K562 (cell line): ENCODE measurements at regions not wholly inside any gene's neighbourhood (a gene's known extent, or its start where the extent isn't known, plus 50 kb on each side); places are given as distances from the start of the nearest gene placed in this dataset.

ENCODE experiments used
- ATAC-seq: fragments of 200-7000 bp; cut with Tn5 transposase; 3 replicates; pipeline ENCODE4 v1.9.1; 2020; ENCODE audit warnings: moderate library complexity
- BruUV-seq: library from RNA; stranded (reverse); fragments of 400-500 nt; replicated peaks from 2 replicates; lab custom pipeline; 2021; lab: Mats Ljungman, UMichigan
- CTCF ChIA-PET: fragments of 300-600 bp; formaldehyde crosslinking; extraction: SDS; loops from one replicate; lab custom pipeline; 2021; ENCODE audit warnings: low intra/inter-chr PET ratio; lab: Yijun Ruan, JAX
- POLR2A ChIA-PET: fragments of 300-600, 350-650 bp; sonication (Branson Sonifier 250); formaldehyde crosslinking; extraction: SDS; loops from one replicate; lab custom pipeline; 2021; ENCODE audit warnings: antibody characterized with exemption, inconsistent platforms; lab: Yijun Ruan, JAX
- DNase-seq, 4 experiments: peaks; one replicate each; pipeline versions ENCODE4 v3.0.0 to v3.0.0-alpha.2; 2011 to 2018; ENCODE audit warnings: low spot score in 3 of 4, mixed read lengths in 3 of 4; ENCODE audit errors: extremely low read depth in 1 of 4
- FAIRE-seq: peaks from 2 replicates; lab custom pipeline; 2011; peaks lifted over from hg19 to GRCh38; lab: Jason Lieb, UNC
- H2AFZ ChIP-seq: 2 replicates; pipeline ENCODE4 v1.6.0; 2011; ENCODE audit warnings: low read depth, low read length, control low read depth, inconsistent platforms
- H3K27ac ChIP-seq: fragments of 200-600 bp; 3 replicates; pipeline ENCODE4 v1.8.0; 2011; ENCODE audit warnings: low read depth, mild to moderate bottlenecking, control low read depth, inconsistent platforms, low read length, moderate library complexity, mixed read lengths; ENCODE audit errors: extremely low read depth
- H3K27me3 ChIP-seq, 2 experiments: fragments of 300-600 bp in 1 of 2; 2 replicates in 1 of 2; 3 replicates in 1 of 2; pipeline versions ENCODE4 v1.6.0 to v1.8.0; 2011; ENCODE audit warnings: inconsistent platforms in 2 of 2, low read length in 2 of 2, mild to moderate bottlenecking in 1 of 2, mixed read lengths in 1 of 2, moderate library complexity in 1 of 2; ENCODE audit not compliant: control insufficient read depth in 2 of 2, insufficient read depth in 2 of 2
- H3K36me3 ChIP-seq: fragments of 300-600 bp; 3 replicates; pipeline ENCODE4 v1.8.0; 2011; ENCODE audit warnings: mild to moderate bottlenecking, low read length, inconsistent platforms; ENCODE audit not compliant: control insufficient read depth, insufficient read depth
- H3K4me1 ChIP-seq, 2 experiments: fragments of 200-600 bp in 1 of 2; replicated peaks in 1 of 2; 2 replicates in 1 of 2; 3 replicates in 1 of 2; pipeline versions ENCODE4 v1.5.1 to v1.8.0; 2011; ENCODE audit warnings: inconsistent platforms in 2 of 2, low read length in 2 of 2, mild to moderate bottlenecking in 1 of 2, mixed read lengths in 1 of 2, moderate library complexity in 1 of 2; ENCODE audit not compliant: control insufficient read depth in 2 of 2, insufficient read depth in 2 of 2
- H3K4me2 ChIP-seq: 2 replicates; pipeline ENCODE4 v1.6.1; 2011; ENCODE audit warnings: low read length, control low read depth, inconsistent platforms, mixed read lengths; ENCODE audit not compliant: insufficient read depth
- H3K4me3 ChIP-seq: fragments of 200-600 bp; sonication (generic), shearing (Covaris generic); 2 replicates; pipeline ENCODE4 v1.5.1; 2016; ENCODE audit warnings: control low read depth, inconsistent platforms
- H3K79me2 ChIP-seq: fragments of 200-600 bp; 3 replicates; pipeline ENCODE4 v1.8.0; 2011; ENCODE audit warnings: low read length, inconsistent platforms; ENCODE audit not compliant: control insufficient read depth, insufficient read depth
- H3K9ac ChIP-seq, 2 experiments: 2 replicates each; pipeline versions ENCODE4 v1.6.0 to v1.6.1; 2011; ENCODE audit warnings: low read depth in 2 of 2, low read length in 2 of 2, control low read depth in 1 of 2, inconsistent platforms in 1 of 2, mild to moderate bottlenecking in 1 of 2, mixed read lengths in 1 of 2; ENCODE audit not compliant: insufficient read depth in 1 of 2
- H3K9me1 ChIP-seq: one replicate; pipeline ENCODE4 v1.6.0; 2011; ENCODE audit warnings: inconsistent platforms, mild to moderate bottlenecking, low read length, moderate library complexity; ENCODE audit not compliant: control insufficient read depth, insufficient read depth
- H3K9me3 ChIP-seq: replicated peaks from 2 replicates; pipeline ENCODE4 v1.5.1; 2011; ENCODE audit warnings: low read depth, low read length, inconsistent platforms; ENCODE audit not compliant: control insufficient read depth, insufficient read depth
- H4K20me1 ChIP-seq: replicated peaks from 2 replicates; pipeline ENCODE4 v1.6.1; 2011; ENCODE audit warnings: low read length, inconsistent platforms, mixed read lengths; ENCODE audit not compliant: control insufficient read depth, insufficient read depth
- CBX2 ChIP-seq: fragments of 200-600 bp; sonication (generic); IDR thresholded peaks from one replicate; pipeline ENCODE4 v1.6.1; 2012; ENCODE audit warnings: mild to moderate bottlenecking, low read length, inconsistent platforms; ENCODE audit not compliant: insufficient read depth, poor library complexity, severe bottlenecking
- DDX20 ChIP-seq: fragments of 450-650 bp; IDR thresholded peaks from 2 replicates; pipeline ENCODE4 v1.6.1; 2016; ENCODE audit warnings: missing genetic modification characterization, low read depth, mild to moderate bottlenecking, missing compliant biosample characterization, moderate library complexity
- ERF ChIP-seq: fragments of 450-650 bp; formaldehyde crosslinking; IDR thresholded peaks from 2 replicates; pipeline ENCODE4 v1.4.0; 2020; ENCODE audit warnings: mild to moderate bottlenecking, mixed read lengths
- HNRNPH1 ChIP-seq: fragments of 200-400 bp; formaldehyde crosslinking; optimal IDR thresholded peaks from 2 replicates; pipeline ENCODE3; 2017; ENCODE audit warnings: low read depth, mild to moderate bottlenecking, low read length, moderate library complexity
- KDM1A ChIP-seq, 2 experiments: fragments of 450-650 bp; IDR thresholded peaks; 2 replicates each; pipeline ENCODE4 v1.6.1; 2016; ENCODE audit warnings: mild to moderate bottlenecking in 2 of 2
- MAFG ChIP-seq: fragments of 450-650 bp; conservative IDR thresholded peaks from 2 replicates; pipeline ENCODE4 v1.6.1; 2016; ENCODE audit warnings: missing genetic modification characterization, missing compliant biosample characterization
- SMAD1 ChIP-seq: fragments of 150-350 bp; IDR thresholded peaks from 2 replicates; pipeline ENCODE4 v1.6.1; 2014; ENCODE audit warnings: low read length, low read depth; ENCODE audit not compliant: partially characterized antibody
- ZNF143 ChIP-seq: sonication (generic); formaldehyde crosslinking; IDR thresholded peaks from 2 replicates; pipeline ENCODE4 v1.9.0; 2022; ENCODE audit warnings: mild to moderate bottlenecking, missing genetic modification reagents
- WGBS: fragments of 100-300 bp; shearing (Covaris generic); methylation state at CpG from one replicate; pipeline ENCODE4 v1.1.6; 2016; ENCODE audit warnings: low coverage, mixed read lengths; ENCODE audit not compliant: insufficient coverage; ENCODE audit errors: missing lambda C conversion rate; 5-methylcytosine and 5-hydroxymethylcytosine counted together
- in situ Hi-C: fragments of 300-500 bp; cut with MboI; formaldehyde crosslinking; loops from 4 replicates; pipeline ENCODE4 v1.15.0; 2018; ENCODE audit warnings: inconsistent platforms, mixed read lengths
- intact Hi-C: fragments of 100-400 bp; cut with micrococcal nuclease; formaldehyde crosslinking; loops from 2 replicates; pipeline ENCODE4 v1.14.2; 2022

- Histone ChIP-seq H3K9me1 (no peaks in the 10 kb centered on the region), H3K4me3 (no peak overlapping the region), H4K20me1 (no peaks in the 10 kb centered on the region), H2AFZ (no peak overlapping the region), H3K36me3 (no peaks in the 10 kb centered on the region), H3K27ac (no peak overlapping the region), H3K9ac (no peak overlapping the region), H3K4me2 (no peak overlapping the region), H3K9me3 (no peaks in the 10 kb centered on the region), H3K27me3 (no peaks in the 10 kb centered on the region), H3K79me2 (no peaks in the 10 kb centered on the region), H3K4me1 (no peaks in the 10 kb centered on the region)
- FAIRE-seq: no peak
- no peak for ATAC-seq
- in situ Hi-C loops: no loop called here
- no peak for TF ChIP-seq CBX2
- TF ChIP-seq DDX20 (tag): no peak
- no peak for TF ChIP-seq HNRNPH1
- TF ChIP-seq ERF (CRISPR knock-in tag): no peak
- TF ChIP-seq ZNF143 (CRISPR knock-in tag): no peak
- TF ChIP-seq MAFG: no peak
- no peak for TF ChIP-seq SMAD1
- TF ChIP-seq KDM1A (IDR thresholded peaks at IDR 0.05): no peak
- CTCF ChIA-PET: no interaction called here
- BruUV-seq: no TSS peak
- intact Hi-C loops: no loop called here
- DNase-seq: no peak
- 0% methylated on average over 1 of the region's 1 CpG for WGBS
- POLR2A ChIA-PET: interaction anchor here (1.0 to 1.4 kb wide), 2 partner anchors 9 to 38 kb away, joined by 3 read pairs; no protein-coding TSS in a partner anchor
These were observed 148.7 kb downstream of the ZNF326 start for GRCh38 chr1:90143591-90143990.
